ENCODE measurements at regions not wholly inside any gene's neighbourhood (a gene's known extent, or its start where the extent isn't known, plus 50 kb on each side); places are given as distances from the start of the nearest gene placed in this dataset.

DNA sequence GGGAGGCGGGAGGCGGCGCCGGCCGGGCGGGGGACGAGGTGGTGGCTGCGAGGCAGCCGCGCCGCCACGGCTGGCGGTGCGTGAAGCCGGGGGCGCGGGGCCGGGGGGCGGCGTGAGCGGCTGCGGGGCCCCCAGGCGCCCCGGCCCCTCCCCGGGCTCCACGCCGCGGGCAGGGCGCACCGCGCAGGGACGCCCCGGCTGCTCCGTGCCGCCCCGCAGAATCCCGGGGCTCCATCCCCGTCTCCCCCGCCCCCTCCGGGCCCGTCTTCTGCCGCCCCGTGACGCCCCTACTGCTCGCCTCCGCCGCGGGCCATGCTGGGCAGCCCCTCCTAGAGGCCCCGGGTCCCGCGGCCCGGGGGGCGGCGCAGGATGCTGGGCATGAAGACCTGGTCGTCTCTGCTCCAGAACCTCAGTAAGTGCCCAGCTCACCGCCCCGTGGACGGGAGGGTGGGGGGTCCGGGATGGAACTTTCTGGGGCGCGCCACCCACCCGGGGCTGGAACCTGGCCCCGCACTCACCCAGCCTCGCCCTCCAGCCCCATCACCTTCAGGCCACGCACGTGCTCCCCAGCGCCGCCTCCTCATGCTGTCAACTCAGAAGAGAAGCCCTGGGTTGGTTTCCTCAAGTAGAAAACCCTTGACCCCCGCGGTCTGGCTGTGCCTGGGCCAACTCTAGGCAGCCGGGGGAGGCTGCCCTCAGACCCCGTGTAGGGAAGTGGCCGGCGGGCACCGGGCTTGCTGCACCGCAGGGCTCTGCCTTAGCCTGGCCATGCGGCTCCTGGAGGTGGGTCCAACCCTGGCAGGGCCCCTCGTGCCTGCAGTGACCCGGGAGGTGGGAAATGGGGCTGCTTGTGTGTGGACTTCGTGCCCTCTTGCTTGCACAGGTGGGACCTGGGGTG is 150.2 kb upstream of the GSE1 start:
- DNase-seq, result no peak

DNA sequence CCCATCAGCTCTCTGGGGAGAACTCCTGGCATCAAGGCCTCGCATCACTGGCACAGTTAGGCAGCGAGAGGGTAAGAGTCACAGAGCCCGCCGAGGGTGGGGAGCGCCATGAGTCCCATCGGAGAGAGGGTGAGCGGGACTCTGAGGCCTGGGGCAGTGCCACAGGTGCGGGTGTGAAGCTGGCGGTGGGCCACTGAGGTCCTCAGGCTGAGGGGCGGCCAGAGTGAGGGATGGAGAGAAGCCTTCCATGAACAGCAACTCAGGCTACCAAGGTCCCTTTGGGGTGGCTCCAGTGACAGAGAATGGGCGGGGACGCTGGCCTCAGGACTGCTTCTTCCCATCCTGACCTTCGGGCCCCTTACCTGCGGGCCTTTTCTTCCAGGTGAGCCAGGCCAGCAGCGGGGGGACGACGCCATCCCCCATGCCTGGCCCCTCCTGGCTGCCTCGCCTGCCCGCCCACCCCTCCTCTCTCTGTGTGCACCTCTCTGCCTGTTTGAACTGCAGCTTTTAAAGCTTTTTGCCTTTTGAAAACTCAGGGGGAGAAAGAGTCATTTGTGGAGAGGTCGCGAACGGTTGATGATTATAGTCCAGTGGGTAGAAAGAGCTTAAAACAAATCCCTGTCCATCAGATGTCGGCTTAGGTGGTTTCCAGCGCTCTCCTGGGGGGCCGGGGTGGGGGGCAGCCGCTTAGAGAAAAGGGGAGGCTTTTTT is 149.3 kb upstream of the GSE1 start:
- no peak for DNase-seq

DNA sequence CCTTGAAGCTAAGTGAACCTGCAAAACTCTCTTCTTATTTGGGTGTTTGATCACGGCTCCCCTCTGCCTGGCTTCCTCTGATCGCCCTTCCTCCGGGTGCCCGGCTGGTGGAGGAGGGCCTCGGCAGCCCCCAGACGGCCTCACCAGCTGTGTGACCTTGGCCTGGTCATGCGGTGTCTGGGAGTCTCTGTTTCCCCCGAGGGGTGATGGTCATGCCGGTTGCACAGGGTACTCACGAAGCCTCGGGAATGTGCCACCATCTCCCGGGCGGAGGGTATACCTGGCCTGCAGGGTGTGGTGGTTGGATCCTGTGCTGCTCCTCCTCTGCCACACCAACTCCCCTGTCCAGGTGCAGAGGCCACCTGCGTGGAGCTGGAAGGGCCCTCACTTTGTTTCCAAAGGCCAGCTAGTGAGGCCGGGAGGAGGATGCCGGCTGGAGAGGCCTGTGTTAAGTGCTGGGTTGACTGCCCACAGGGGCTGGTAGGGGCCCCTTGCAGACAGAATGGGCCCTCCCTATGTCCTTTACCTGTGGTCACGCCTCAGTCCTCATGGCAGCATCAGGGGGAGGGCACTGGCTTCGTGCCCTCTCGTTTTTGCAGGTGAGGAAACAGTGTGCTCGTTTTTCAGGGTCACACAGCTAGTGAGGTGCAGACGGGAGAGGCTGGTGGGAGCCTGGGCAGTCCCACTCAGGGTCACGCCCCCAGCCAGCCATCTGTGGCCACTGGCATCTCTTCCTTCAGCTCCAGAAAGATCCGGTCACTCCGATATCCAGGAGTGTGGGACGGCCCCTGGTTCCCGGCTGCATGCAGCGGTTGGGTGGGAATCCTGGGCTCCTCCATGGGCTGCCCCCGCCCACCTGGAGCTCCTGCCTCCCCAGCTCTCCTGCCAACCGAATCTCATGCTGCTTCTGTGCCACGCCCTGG is 148.5 kb upstream of the GSE1 start:
- no peak for DNase-seq

DNA sequence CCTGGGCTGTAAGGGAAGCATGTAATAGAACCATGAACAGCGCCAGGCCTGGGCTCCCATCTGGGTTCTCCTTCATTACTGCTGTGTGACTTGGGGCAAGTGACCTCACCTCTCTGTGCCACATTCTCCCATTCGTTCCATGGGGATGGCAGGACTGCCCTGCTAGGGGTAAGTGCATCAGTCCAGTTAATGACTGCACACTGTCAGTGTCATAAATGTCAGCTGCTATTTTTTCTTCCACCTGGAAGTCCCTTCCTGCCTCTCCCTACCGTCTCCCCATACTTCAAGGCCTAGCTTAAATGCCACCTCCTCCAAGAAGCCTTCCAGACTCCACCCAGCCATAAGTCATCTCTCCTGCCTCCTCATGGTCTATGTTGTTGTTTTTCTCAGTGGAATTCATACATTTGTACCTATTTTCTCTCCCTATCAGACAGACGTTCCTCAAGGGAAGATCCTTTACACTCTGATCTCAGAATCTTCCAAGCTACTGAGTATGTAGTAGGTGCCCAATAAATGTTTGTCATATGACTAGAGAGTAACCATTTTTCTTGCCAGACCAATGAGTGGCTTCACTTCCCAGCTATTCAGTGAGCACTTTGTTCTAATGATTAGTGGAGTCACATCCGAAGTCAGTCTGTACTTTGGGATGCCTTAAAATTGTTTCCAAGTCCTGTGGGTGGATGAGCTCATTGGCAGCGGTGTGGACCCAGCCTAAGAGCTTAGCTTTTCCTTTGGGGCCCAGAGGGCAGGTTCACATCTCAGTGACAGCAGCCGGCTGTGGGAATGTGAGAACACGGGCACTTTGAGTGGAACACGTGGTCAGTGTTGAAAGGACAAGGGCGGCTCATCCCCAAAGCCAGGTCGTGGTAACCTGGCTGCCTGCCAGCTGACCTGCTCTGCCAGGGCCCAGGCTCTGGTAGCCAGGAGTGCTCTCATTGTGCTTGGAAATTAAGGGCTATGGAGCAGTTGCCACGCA is 147.5 kb upstream of the GSE1 start:
- no peak for DNase-seq

DNA sequence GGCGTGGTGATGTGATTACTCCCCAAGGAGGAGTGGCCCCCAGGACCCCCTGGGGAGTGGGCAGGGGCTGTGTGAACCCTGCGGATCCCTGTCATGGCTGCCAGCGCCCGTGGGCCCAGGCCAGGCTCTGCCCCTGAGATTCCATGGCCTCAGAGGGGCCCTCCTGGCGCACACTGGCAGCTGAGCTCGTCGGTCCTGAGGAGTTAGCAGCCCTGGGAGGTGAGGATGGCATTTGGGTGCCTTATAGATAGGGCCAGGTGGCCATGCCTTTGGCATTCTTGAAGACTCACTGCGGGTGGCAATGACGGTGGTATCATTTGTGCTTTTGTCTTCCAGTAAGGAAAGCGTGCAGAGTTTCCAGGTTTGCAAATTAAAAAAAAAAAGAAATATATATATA is 146.8 kb upstream of the GSE1 start:
- no peak for DNase-seq

DNA sequence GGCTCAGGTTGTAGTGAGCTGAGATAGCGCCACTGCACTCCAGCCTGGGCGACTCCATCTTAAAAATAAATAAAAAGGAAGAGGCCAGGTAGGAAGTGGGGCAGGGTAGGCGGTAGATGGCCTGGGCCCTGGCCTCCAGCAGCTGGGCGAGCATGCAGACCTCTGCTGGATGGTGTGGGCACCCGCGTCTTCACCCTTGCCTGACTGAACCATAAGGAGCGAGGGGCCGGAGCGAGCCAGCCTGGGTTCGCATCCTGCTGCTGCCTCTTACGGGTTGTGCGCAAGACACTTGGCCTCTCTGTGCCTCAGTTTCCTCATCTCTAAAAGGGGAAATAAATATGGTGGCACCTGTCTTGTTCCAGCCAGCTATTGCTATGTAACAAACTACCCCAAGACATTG is 146.1 kb upstream of the GSE1 start:
- no peak for DNase-seq

DNA sequence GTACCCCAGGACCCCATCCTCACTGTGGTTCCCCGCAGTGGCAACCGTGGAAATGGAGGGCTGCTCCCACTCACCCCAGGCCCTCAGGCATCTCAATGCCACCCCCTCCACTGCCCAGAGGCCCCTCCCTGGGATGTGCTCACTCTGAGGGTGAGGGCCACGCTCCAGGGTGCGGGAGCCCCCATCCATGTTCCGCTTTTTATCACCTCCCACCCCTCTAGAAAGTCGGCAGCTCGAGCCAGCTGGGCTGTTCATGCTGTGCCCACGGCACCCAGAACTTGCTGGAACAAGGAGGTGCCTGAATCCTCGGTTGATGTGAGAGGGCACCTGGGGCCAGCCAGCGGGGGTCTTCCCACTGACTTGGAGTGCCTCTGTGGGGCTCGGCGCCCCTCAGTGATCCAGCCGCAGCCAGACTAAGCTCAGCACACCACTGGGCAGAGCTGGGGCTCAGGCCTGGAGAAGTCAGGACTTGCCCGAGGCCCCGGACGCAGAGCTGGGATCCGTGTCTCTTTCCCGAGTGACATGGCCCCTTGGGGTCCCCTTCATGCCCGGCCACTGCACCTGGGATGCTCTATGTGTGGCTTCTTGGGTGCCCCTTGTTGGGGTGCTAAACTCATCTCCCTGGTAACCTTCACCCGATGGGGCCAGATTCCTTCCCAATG is 143.1 kb upstream of the GSE1 start:
- DNase-seq, result no peak

DNA sequence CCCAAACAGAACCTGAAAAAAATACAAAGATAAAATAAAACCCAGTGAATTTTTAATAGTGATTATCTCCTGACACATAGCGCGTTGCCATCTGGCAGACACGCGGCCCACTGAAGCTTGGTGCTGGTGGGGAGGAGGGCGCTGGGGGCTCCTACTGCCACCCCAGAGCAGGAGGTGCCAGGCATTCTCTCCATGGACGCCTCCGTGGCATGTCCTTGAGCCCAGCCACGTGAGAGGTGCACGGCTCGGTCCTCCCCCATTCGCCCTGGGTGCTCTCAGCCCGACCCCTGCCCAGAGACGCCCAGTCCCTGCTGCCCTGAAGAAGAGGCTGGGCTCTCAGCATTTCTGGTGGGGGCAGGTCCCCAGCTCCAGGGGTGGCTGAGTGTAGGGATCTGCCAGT is 142.2 kb upstream of the GSE1 start:
- no peak for DNase-seq

DNA sequence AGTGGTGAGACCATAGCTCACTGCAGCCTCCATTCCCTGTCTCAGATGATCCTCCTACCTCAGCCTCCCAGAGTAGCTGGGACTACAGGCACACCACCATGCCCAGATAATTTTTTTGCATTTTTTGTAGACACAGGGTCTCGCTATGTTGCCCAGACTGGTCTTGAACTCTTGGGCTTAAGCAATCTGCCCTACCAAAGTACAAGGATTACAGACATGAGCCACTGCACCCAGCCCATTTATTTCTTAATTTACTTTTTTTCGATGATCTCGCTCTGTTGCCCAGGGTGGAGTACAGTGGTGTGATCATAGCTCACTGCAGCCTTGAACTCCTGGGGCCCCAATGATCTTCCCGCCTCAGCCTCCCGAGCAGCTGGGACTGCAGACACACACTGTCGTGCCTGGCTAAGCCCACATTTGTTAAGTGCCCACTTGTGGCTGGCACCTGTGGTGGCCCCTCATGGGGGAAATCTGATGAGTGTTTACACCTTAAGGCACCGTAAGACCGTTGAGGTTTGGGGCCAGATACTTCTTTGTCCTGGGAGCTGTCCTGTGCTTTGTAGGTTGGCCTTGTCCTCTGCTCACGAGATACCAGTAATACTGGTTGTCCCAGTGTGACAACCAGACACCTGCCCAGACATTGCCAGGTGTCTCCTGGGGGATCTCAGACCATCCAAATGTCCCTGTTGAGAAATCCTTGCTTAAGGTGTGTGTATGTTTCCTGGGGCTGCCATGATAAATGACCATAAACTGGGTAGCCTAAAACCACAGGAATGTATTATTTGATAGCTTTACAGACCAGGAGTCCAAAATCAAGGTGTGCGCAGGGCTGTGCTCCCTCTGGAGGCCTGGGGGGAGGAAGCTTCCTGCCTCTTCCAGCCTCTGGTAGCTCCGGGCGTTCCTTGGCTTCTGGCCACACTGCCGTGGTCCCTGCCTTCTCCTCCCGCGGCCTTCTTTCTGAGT is 141.4 kb upstream of the GSE1 start:
- DNase-seq, result no peak

DNA sequence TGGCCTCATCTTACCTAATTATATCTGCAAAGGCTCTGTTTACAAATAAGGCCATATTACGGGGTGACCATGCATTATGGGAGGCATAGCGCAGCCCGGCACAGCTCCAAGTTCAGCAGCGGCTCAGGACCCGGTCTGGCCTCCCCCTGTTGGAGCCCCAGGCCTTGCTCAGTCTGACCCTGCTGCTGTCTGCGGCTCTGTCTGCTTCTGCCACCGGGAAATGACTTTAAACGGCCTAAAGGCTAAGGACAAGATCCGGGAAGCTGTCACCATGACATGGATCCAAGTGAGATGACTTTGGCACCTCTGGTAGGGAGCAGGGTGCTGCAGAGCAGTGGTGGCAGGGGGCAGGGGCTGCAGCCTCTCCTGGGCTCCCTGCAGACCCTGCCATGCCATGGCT is 140.6 kb upstream of the GSE1 start:
- DNase-seq, result no peak

DNA sequence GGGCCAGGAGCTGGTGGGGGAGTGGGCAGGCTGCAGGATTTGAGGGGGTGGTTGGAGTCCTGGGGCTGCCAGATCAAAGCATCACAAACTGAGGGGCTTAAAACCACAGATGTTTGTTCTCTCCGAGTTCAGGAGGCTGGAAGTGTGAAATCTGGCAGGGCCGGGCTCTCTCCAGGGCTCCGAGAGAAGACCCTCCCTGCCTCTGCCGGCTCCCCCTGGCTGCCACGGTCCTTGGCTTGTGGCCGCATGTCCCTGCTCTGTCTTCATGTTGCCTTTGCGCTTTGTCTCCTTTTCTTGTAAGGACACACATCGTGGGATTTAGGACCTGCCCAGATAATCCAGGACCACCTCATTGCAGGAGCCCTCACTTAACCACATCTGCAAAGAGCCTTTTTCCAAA is 139.8 kb upstream of the GSE1 start:
- DNase-seq, result no peak

DNA sequence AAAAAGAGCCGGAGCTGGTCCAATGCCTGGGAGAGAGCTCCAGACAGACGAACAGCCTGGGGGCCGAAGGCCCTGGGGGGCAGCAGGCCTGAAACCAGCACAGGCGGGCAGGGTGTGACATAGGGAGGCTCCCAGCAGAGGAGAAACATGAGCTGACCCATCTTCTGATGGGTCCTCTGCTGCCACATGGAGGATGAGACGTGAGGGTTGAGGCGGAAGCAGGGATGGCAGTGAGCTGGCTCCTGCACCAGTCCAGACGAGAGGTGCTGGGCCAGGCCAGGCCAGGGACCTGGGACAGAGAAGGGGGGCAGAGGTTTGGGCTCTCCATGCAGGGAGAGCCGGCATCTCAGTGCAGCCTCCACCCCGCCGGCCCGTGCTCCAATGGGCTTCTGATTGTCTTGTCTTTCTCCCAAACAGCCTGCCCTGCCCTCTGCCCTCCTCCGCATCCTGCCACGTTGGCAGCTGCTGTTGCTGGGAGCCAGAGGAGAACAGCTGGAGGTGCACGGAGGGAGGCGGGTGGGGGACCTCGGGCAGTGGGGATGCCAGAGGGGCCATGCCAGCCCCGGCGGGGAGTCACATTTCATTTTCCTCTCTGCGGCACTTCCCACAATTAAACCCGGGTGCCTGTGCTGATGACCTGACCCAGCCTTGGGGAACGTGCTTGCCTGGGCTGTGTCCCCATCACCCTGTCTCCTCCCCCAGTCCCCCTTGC is 139.1 kb upstream of the GSE1 start:
- DNase-seq, result no peak

DNA sequence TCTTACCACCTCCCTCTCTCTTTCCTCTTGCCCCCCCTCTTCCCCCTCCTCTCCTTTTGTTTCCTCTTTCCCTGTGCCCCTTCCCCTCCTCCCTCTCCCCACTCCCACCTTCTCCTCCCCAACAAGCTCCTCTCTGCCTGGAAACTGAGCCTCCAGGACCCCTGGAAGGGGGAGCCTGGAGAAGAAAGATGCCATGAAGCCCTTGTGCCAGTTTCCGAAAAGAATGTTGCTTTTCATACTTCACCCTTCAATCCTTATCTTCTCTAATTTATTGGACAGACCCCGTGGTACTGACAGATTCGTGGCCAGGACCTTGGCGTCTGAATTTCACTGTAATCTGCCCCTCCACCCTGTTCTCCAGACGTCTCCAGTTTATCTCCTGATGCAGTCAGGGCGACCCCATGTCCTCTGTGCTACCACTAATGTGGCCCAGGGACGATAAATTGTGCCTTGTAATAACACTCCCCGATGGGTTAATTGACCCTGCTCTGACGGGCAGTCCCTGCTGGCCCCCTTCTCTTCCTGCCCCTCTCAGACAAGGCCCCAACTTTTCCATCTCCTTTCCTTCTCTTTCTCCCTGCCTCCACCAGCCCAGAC is 138.4 kb upstream of the GSE1 start:
- no peak for DNase-seq

DNA sequence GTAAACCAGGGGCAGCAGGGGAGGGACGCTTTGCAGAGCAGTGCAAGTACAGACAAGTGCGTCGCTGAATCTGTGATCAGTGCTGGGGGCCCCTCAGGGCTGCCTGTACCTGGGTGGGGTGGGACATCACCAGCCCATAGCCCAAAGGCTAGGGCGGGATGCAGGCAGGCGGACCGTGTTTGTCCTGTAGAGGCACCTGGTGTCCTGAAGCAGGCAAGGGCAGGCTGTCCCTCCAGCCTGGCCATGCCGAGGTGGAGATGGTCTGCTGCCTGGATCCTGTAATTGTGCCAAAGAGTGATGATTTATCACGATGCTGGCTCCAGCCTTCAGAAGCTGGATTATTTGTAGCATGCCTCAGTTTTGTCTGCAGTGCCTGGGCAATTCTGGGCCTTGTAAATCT is 137.9 kb upstream of the GSE1 start:
- no peak for DNase-seq

DNA sequence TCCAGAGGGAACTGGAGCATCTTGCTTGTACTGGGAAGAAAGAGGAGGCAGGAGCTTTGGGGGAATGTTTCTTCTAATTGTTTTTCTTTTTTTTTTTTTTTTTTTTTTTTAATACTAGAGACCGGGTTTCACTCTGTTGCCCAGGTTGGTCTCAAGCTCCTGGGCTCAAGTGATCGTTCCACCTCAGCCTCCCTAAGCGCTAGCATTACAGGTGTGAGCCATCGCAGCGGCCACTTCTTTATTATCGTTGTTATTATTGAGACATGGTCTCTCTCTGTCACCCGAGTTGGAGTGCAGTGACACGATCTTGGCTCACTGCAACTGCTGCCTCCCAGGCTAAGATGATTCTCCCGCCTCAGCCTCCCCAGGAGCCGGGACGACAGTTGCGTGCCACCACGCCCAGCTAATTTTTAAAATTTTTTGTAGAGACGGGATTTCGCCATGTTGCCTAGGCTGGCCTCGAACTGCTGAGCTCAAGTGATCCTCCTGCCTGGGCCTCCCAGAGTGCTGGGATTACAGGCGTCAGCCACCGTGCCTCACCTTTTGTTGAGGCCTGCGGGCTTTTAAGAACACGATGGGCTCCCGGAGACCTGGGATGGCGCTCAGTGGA is 137.3 kb upstream of the GSE1 start:
- no peak for DNase-seq

DNA sequence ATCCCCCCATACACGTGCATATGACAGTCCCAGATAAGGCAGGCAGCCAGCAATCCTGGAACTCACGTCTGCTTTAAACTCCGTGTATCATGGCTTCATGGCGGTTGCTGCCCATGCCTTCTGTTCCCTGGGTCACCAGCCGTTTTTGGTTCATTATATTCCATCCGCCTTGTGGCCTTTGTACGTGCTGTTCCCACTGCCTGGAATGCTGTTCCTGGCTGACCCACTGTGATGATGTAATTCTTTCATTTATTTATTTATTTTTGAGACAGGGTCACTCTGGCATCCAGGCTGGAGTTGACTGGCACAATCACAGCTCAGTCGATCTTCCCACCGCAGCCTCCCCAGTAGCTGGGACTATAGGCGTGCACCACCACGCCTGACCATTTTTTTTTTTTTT is 136.7 kb upstream of the GSE1 start:
- DNase-seq, result no peak

DNA sequence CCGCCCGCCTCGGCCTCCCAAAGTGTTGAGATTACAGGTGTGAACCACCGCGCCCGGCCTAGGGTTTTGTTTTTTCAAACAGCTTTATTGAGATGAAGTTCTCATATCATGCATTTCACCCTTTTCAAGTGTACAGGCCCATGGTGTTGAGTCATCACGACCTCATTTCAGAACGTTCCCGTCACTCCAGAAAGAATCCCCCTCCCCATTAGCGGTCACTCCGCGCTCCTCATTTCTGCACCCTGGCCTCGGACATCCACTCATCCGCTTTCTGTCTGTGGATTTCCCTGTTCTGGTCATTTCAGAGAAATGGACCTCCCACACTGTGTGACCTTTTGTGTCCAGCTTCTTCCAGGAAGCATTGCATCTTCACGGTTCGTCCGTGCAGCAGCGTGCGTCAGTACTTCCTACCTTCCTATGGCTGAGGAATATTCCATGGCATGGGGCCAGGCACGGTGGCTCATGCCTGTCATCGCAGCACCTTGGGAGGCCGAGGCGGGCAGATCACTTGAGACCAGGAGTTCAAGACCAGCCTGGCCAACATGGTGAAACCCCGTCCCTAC is 135.2 kb upstream of the GSE1 start:
- no peak for DNase-seq

DNA sequence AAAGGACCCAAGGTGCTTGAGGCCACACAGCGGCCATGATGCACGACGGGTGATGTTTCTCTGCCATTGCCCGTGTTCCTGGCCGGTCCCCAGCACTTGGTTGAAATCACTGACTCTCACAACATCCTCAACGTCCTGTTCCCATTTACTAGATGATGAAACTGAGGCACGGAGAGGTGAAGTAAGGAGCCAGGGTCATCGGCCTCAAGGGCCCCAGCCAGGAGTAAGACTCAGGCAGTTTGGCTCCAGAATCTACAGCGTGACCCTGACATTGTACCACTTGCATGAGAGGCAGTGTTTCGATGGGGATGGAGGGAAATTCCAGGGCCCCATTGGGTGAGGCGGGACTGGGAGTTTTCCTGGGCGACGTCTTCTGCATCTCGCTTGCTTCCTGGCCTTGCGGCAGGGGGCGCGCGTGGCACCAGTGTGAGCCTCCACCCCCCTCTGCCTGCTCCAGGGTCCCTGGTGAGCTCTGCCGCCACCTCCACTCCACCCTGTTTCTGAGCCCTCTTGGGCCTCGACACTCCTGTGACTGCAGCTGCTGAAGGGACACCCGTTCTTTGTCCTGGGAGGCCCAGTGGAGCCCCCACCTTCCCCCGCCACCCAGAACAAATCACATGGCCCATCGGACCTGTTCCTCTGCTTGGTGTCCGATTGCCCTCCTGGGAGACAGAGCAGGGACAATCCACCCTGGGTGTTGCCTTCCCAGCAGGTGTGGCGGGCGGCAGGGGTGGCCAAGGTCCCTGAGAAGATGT is 133.0 kb upstream of the GSE1 start:
- DNase-seq, result no peak

All from activated gamma-delta T cell (primary cell).